Endothelial cell of umbilical vein (primary cell): ENCODE measurements at regions not wholly inside any gene's neighbourhood (a gene's known extent, or its start where the extent isn't known, plus 50 kb on each side); places are given as distances from the start of the nearest gene placed in this dataset.

Experiments used
- BruUV-seq: library from RNA; stranded (reverse); fragments of 400-500 nt; replicated peaks from 2 replicates; lab custom pipeline; 2021; lab: Mats Ljungman, UMichigan
- CTCF ChIA-PET: fragments of 300-600, 350-600 bp; sonication (Branson Sonifier 250); formaldehyde crosslinking; loops from one replicate; lab custom pipeline; 2021; ENCODE audit warnings: antibody characterized with exemption, inconsistent platforms; lab: Charles Lee
- POLR2A ChIA-PET: fragments of 300-600, 350-600 bp; sonication (Branson Sonifier 250); formaldehyde crosslinking; loops from one replicate; lab custom pipeline; 2021; ENCODE audit warnings: antibody characterized with exemption, inconsistent platforms; lab: Charles Lee
- DNase-seq: peaks from one replicate; pipeline ENCODE4 v3.0.0-alpha.2; 2011; ENCODE audit warnings: low read depth, low spot score
- FAIRE-seq: peaks from 2 replicates; lab custom pipeline; 2011; peaks lifted over from hg19 to GRCh38; lab: Jason Lieb, UNC
- H2AFZ ChIP-seq: 2 replicates; pipeline ENCODE4 v1.6.0; 2012; ENCODE audit warnings: low read depth, low read length, control low read depth, inconsistent platforms
- H3K27ac ChIP-seq: 2 replicates; pipeline ENCODE4 v1.5.1; 2011; ENCODE audit warnings: low read depth, mild to moderate bottlenecking, control low read depth, low read length, moderate library complexity; ENCODE audit not compliant: insufficient read depth
- H3K27me3 ChIP-seq, 2 experiments: 2 replicates each; pipeline versions ENCODE4 v1.6.0 to v1.6.1; 2011; ENCODE audit warnings: low read length in 2 of 2, mixed read lengths in 1 of 2; ENCODE audit not compliant: control insufficient read depth in 2 of 2, insufficient read depth in 2 of 2
- H3K36me3 ChIP-seq, 2 experiments: 2 replicates in 1 of 2; 3 replicates in 1 of 2; pipeline ENCODE4 v1.5.1; 2011; ENCODE audit warnings: low read length in 2 of 2, mild to moderate bottlenecking in 1 of 2, moderate library complexity in 1 of 2; ENCODE audit not compliant: control insufficient read depth in 2 of 2, insufficient read depth in 2 of 2; ENCODE audit errors: extremely low read depth in 1 of 2
- H3K4me1 ChIP-seq: 3 replicates; pipeline ENCODE4 v1.5.1; 2011; ENCODE audit warnings: mild to moderate bottlenecking, low read length; ENCODE audit not compliant: control insufficient read depth, insufficient read depth; ENCODE audit errors: extremely low read depth
- H3K4me2 ChIP-seq: 2 replicates; pipeline ENCODE4 v1.6.1; 2011; ENCODE audit warnings: low read length, control low read depth, mixed read lengths; ENCODE audit not compliant: insufficient read depth
- H3K4me3 ChIP-seq, 3 experiments: fragments of 200-600 bp in 1 of 3; sonication (generic), shearing (Covaris generic) in 1 of 3; replicated peaks in 1 of 3; 2 replicates each; pipeline ENCODE4 v1.5.1; 2011 to 2016; ENCODE audit warnings: control low read depth in 3 of 3, low read length in 3 of 3, mild to moderate bottlenecking in 2 of 3, inconsistent platforms in 1 of 3, low read depth in 1 of 3, moderate library complexity in 1 of 3; ENCODE audit not compliant: insufficient read depth in 1 of 3
- H3K79me2 ChIP-seq: 2 replicates; pipeline ENCODE4 v1.6.0; 2012; ENCODE audit warnings: low read length, inconsistent platforms; ENCODE audit not compliant: control insufficient read depth, insufficient read depth
- H3K9ac ChIP-seq: replicated peaks from 2 replicates; pipeline ENCODE3; 2011; ENCODE audit warnings: low read length, control low read depth; ENCODE audit not compliant: insufficient read depth; ENCODE audit errors: extremely low read depth
- H3K9me1 ChIP-seq: replicated peaks from 3 replicates; pipeline ENCODE4 v1.6.0; 2011; ENCODE audit warnings: mild to moderate bottlenecking, low read length; ENCODE audit not compliant: control insufficient read depth, insufficient read depth; ENCODE audit errors: extremely low read depth
- H3K9me3 ChIP-seq: replicated peaks from 2 replicates; pipeline ENCODE4 v1.5.1; 2012; ENCODE audit warnings: low read length, inconsistent platforms; ENCODE audit not compliant: control insufficient read depth, insufficient read depth
- H4K20me1 ChIP-seq: replicated peaks from 2 replicates; pipeline ENCODE3; 2011; ENCODE audit warnings: mild to moderate bottlenecking, low read length; ENCODE audit not compliant: control insufficient read depth, insufficient read depth; ENCODE audit errors: extremely low read depth
- EZH2 ChIP-seq: IDR thresholded peaks from 2 replicates; pipeline ENCODE4 v1.6.1; 2012; ENCODE audit warnings: borderline replicate concordance, low read depth, mild to moderate bottlenecking, moderate library complexity, low read length, inconsistent platforms; ENCODE audit not compliant: severe bottlenecking
- FOS ChIP-seq: IDR thresholded peaks from 2 replicates; pipeline ENCODE4 v1.6.1; 2011; ENCODE audit warnings: mild to moderate bottlenecking, low read length, moderate library complexity, borderline replicate concordance; ENCODE audit not compliant: insufficient read depth
- GATA2 ChIP-seq: IDR thresholded peaks from 2 replicates; pipeline ENCODE4 v1.7.0; 2011; ENCODE audit warnings: low read depth, mild to moderate bottlenecking, moderate library complexity, mixed read lengths, low read length; ENCODE audit not compliant: insufficient read length, insufficient read depth
- JUN ChIP-seq: IDR thresholded peaks from 2 replicates; pipeline ENCODE4 v1.6.1; 2011; ENCODE audit warnings: borderline replicate concordance, low read depth; ENCODE audit not compliant: insufficient read length, insufficient read depth
- MAX ChIP-seq: IDR thresholded peaks from 2 replicates; pipeline ENCODE4 v1.6.1; 2011; ENCODE audit not compliant: insufficient read depth, insufficient read length
- MYC ChIP-seq: IDR thresholded peaks from one replicate; pipeline ENCODE4 v1.6.1; 2011; ENCODE audit warnings: mild to moderate bottlenecking, low read depth, low read length
- POLR2A ChIP-seq: IDR thresholded peaks from 2 replicates; pipeline ENCODE4 v1.6.1; 2012; ENCODE audit warnings: low read depth, mild to moderate bottlenecking, control low read depth, low read length
- POLR2AphosphoS5 ChIP-seq: IDR thresholded peaks from 2 replicates; pipeline ENCODE4 v1.6.1; 2012; ENCODE audit warnings: low read depth, mild to moderate bottlenecking, control low read depth, low read length, moderate library complexity; ENCODE audit not compliant: insufficient read depth
- dilution Hi-C: fragments of 300-500 bp; cut with MboI; formaldehyde crosslinking; loops from one replicate; pipeline ENCODE4 v1.15.0; 2019; ENCODE audit warnings: low sequenced_read_pairs; ENCODE audit not compliant: extremely low pct_ligation_motif_present
- intact Hi-C: fragments of 100-400 bp; cut with micrococcal nuclease; formaldehyde crosslinking; loops from one replicate; pipeline ENCODE4 v1.10.0; 2022
- TF ChIP-seq, protein P1 (sequence below), 2 donors: IDR thresholded peaks; 1 replicate in 1 of 2; 2 replicates in 1 of 2; pipeline ENCODE4 v1.5.1; 2011; ENCODE audit warnings: low read length in 2 of 2, mild to moderate bottlenecking in 2 of 2, moderate library complexity in 2 of 2, control low read depth in 1 of 2, inconsistent platforms in 1 of 2, low read depth in 1 of 2; ENCODE audit not compliant: insufficient read depth in 1 of 2; ENCODE audit errors: extremely low read depth in 1 of 2

DNA sequence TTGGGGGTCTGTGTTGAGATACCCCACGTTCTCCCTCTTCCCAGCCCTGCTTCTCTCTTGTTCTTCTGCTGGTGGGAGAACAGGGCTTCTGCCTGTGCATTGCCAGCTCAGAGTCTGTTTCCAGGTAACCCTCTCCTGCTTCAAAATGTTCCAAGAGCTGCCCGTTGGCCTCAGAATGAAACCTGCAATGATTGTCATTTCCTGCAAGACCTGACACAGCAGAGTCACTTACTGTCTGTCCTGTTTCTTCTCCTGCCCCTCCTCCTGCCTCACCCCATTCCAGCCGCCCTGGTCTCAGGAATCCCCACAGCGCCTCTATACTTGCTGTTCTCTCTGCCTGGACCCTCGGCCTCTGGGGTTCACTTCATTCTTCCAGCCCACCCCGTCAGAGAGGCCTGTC lies 81.4 kb upstream of the ARID1B start:
- Histone ChIP-seq H3K27me3 (peaks cover 2% of the 10 kb centered on the region in 2 experiments), H4K20me1 (no peaks in the 10 kb centered on the region), H3K4me2 (no peak overlapping the region), H3K27ac (no peak overlapping the region), H2AFZ (no peak overlapping the region), H3K4me3 (no peak overlapping the region), H3K36me3 (no peaks in the 10 kb centered on the region), H3K9ac (no peak overlapping the region), H3K79me2 (no peaks in the 10 kb centered on the region), H3K9me1 (no peaks in the 10 kb centered on the region), H3K9me3 (no peaks in the 10 kb centered on the region), H3K4me1 (peaks cover 12% of the 10 kb centered on the region)
- TF ChIP-seq JUN, result no peak
- dilution Hi-C loops (no loop called here), intact Hi-C loops (no loop called here)
- POLR2A ChIA-PET, result no interaction called here
- DNase-seq, result no peak
- no TSS peak for BruUV-seq
- FAIRE-seq, result no peak
- CTCF ChIA-PET, result no interaction called here

DNA sequence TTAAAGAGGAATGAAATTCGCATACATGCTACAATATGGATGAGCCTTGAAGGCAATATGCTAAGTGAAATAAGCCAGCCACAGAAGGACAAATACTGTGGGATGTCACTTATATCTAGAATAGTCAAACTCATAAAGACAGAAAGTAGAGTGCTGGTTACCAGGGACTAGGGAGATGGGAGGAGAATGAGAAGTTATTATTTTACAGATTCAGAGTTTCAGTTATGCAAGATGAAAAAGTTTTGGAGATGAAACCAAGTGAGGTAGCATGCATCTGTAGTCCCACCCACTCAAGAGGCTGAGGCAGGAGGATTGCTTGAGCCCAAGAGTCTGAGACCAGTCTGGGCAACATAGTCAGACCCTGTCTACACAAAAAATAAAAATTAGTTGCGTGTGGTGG lies 82.5 kb upstream of the ARID1B start:
- POLR2A ChIA-PET, result no interaction called here

More for the DNA sequence above, 82.5 kb upstream of the ARID1B start:
- peaks cover 2% of the 10 kb centered on the region in 2 experiments for H3K27me3 ChIP-seq
- no peaks in the 10 kb centered on the region for H4K20me1 ChIP-seq
- no peak for DNase-seq
- BruUV-seq, result no TSS peak
- H3K9me1 ChIP-seq, result no peaks in the 10 kb centered on the region
- FAIRE-seq, result no peak
- CTCF ChIA-PET, result no interaction called here
- no peaks in the 10 kb centered on the region for H3K36me3 ChIP-seq
- intact Hi-C loops (no loop called here), dilution Hi-C loops (no loop called here)
- H3K4me1 ChIP-seq, result peaks cover 12% of the 10 kb centered on the region
- TF ChIP-seq FOS (no peak), JUN (no peak), POLR2A (no peak), MAX (no peak), GATA2 (no peak), POLR2AphosphoS5 (no peak), MYC (no peak), EZH2 (no peak)
- TF ChIP-seq, protein P1, sequence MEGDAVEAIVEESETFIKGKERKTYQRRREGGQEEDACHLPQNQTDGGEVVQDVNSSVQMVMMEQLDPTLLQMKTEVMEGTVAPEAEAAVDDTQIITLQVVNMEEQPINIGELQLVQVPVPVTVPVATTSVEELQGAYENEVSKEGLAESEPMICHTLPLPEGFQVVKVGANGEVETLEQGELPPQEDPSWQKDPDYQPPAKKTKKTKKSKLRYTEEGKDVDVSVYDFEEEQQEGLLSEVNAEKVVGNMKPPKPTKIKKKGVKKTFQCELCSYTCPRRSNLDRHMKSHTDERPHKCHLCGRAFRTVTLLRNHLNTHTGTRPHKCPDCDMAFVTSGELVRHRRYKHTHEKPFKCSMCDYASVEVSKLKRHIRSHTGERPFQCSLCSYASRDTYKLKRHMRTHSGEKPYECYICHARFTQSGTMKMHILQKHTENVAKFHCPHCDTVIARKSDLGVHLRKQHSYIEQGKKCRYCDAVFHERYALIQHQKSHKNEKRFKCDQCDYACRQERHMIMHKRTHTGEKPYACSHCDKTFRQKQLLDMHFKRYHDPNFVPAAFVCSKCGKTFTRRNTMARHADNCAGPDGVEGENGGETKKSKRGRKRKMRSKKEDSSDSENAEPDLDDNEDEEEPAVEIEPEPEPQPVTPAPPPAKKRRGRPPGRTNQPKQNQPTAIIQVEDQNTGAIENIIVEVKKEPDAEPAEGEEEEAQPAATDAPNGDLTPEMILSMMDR (IDR thresholded peaks at IDR 0.05; ENCODE audit: extremely low read depth in 1 of 2, insufficient read depth in 1 of 2, low read depth in 1 of 2, low read length in 2 of 2), result no peak
- H2AFZ ChIP-seq, result no peak overlapping the region
- H3K4me2 ChIP-seq, result no peak overlapping the region
- H3K9me3 ChIP-seq, result no peaks in the 10 kb centered on the region
- H3K9ac ChIP-seq, result no peak overlapping the region
- no peak overlapping the region for H3K27ac ChIP-seq
- H3K4me3 ChIP-seq, result no peak overlapping the region
- H3K79me2 ChIP-seq, result no peaks in the 10 kb centered on the region
